Right ventricle myocardium superior (tissue), 1 donor: ENCODE measurements at regions not wholly inside any gene's neighbourhood (a gene's known extent, or its start where the extent isn't known, plus 50 kb on each side); places are given as distances from the start of the nearest gene placed in this dataset.
A peak's percentile ranks its signal among the peaks of the same experiment; 100 is the strongest.
"Not testable (repeated sequence)": the region's sequence is repeated elsewhere in the genome, so short reads cannot be mapped to it uniquely, and the experiment has no call there.

Experiments used
- ATAC-seq: fragments of 200-7000 bp; cut with Tn5 transposase; one replicate; pipeline ENCODE4 v1.9.1; 2020; ENCODE audit warnings: mild to moderate bottlenecking; ENCODE audit not compliant: poor library complexity
- DNase-seq: peaks from one replicate; pipeline ENCODE4 v3.0.0-alpha.2; 2020
- intact Hi-C: fragments of 100-400 bp; cut with DNase I; formaldehyde crosslinking; loops from one replicate; pipeline ENCODE4 v1.11.2; 2022
- donor health status: DM: no; HTN: yes; CAD: no; lungs with severe emphysema.

DNA sequence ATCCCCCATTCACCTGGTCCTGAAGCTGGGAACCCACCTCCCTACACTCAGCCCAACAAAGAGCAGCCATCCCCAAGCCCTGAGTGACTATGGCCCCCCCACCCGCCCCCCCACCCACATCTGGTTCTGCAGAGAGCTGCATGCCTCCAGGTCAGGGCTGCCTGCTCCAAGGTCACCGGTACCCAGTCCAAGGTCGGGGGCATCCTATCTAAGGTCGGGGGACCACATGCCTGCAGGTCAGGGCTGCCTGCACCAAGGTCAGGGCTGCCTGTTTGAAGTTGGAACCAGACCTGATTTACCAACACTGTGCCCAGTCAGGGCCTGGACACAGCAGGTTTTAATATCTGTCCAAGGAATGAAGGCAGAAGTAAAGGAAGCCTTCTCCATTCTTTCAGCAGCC lies 66.1 kb upstream of the GPC1 start:
- intact Hi-C loops: loop anchor here (2.0 kb wide), 1 partner anchor 73 kb away; no protein-coding TSS in a partner anchor
- DNase-seq (no peak), ATAC-seq (peak; percentile 4)

DNA sequence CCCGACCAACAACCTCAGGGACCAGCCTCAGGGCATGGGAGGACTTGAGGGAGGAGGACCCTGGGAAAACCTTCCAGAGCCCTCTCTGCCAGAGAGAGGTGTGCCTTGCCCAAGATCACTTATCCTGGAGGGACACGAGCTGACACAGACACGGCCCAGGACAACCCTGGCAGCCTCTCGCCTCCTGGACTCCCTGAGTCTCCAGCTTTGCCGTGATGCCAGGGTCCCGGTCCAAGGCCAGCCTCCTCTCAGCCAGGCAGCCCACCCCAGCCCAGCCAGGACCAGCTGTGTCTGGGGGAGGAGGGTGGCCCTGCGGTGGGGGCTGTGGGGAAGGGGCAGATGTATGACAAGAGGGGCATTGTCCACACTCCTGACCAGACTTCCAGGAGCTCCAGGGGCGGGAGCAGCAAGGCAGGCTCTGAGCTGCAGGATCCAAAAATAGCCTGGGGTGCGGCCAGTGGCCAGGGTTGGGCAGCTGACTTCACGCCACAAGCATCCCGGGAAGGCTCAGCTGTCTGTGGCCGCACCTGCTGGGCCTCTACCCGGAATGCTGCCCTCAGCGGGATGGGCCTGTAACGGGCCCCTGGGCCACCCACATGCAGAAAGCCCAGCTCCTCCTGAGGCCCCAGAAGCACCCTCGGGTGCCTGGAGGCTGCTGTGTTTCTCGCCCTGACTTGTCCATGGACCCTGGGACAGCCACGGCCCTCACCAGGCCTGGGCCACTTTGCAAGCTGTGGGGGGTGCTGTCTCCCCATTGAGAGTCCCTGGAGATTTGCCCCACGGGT lies 65.5 kb upstream of the GPC1 start:
- ATAC-seq (peak; percentile 80), DNase-seq (peak; percentile 82)
- intact Hi-C loops: loop anchor here (2.0 to 10.0 kb wide), 2 partner anchors 73 to 135 kb away; no protein-coding TSS in a partner anchor

GRCh38 chr2:240371129-240372000 lies 64.1 kb upstream of the GPC1 start:
- no peak for DNase-seq
- intact Hi-C loops: loop anchor here (10.0 kb wide), 1 partner anchor 137 kb away; no protein-coding TSS in a partner anchor

DNA sequence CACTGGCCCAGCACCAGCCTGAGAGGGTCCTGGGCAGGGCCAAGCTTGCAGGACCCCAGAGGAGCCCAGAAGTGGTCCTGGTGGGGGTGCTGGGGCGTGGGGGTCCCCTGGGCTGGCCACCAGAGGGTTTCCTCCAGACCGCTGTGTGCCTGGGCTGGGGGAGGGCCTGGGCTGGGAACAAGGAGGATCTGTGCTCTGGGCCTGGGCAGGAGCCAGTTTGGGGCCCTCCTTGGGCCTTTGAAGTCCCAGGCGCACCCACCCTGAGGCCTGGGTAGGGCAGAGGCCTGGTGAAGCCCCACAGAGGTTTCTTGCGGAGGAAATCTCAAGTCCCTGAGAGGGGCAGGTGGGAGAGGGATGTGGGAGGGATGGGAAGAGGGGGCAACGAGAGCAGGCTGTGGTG lies 63.4 kb upstream of the GPC1 start:
- DNase-seq (no peak), ATAC-seq (no peak)
- intact Hi-C loops: loop anchor here (10.0 kb wide), 1 partner anchor 137 kb away; no protein-coding TSS in a partner anchor

More at GRCh38 chr2:240371129-240372000, 64.1 kb upstream of the GPC1 start:
- no peak for ATAC-seq

- ATAC-seq (no peak), DNase-seq (no peak)
- intact Hi-C loops: loop anchor here (10.0 kb wide), 1 partner anchor 139 kb away; no protein-coding TSS in a partner anchor
Measured at GRCh38 chr2:240373289-240373885, 62.1 kb upstream of the GPC1 start.

GRCh38 chr2:240374085-240374907 lies 61.2 kb upstream of the GPC1 start:
- ATAC-seq (peak; percentile 75), DNase-seq (peak; percentile 83)
- intact Hi-C loops: loop anchor here (10.0 kb wide), 1 partner anchor 139 kb away; no protein-coding TSS in a partner anchor

DNA sequence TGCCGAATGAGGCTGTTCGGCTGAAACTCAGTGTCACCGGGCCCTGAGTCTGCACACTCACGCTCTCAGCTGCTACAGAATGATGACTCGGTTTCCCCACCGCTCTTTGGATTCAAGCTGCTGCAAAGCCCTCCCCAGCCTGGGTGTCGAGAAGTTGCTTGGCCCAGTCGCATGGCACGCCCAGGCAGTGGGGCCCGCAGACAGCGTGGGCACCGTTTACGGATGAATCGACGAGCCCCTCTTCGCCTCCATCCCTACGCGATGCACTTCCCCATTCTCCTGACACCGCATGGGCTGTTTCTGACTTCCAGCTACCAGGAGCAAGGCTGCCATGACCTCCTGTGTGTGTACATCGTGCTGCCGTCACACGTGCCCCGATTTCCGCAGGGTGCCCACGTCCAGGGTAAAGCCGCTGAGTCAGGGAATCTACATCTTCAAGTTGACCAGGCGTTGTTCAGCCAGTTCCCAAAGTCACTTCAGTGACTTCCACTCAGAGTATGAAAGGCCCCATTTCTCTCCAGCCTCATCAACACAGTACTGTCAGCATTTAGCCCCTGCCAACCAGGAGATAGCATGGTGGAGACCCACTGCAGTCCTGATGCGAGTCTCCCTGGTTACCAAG lies 60.3 kb upstream of the GPC1 start:
- intact Hi-C loops: loop anchor here (10.0 kb wide), 1 partner anchor 140 kb away; no protein-coding TSS in a partner anchor
- no peak for ATAC-seq
- DNase-seq: no peak

GRCh38 chr2:240376739-240377138 lies 58.7 kb upstream of the GPC1 start:
- ATAC-seq (no peak), DNase-seq (no peak)
- intact Hi-C loops: loop anchor here (10.0 kb wide), 1 partner anchor 142 kb away; no protein-coding TSS in a partner anchor

DNA sequence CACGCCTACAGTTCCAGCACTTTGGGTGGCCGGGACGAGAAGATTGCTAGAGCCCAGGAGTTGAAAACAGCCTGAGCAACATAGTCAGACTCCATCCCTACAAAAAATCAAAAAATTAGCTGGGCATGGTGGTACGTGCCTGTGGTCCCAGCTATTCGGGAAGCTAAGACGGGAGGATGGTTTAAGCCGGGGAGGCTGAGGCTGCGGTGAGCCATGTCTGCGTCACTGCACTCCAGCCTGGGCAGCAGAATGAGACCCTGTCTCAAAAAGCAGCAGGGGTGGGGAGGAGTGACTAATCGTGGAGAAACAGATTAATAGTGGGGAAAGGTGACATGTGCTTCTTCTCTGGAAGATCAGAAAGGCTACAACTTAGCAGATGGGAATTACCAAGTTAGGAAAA lies 58.1 kb upstream of the GPC1 start:
- DNase-seq (no peak), ATAC-seq (no peak)
- intact Hi-C loops: loop anchor here (10.0 kb wide), 1 partner anchor 143 kb away; no protein-coding TSS in a partner anchor

GRCh38 chr2:240379089-240379636 lies 56.3 kb upstream of the GPC1 start:
- ATAC-seq (no peak), DNase-seq (no peak)
- intact Hi-C loops: loop anchor here (10.0 kb wide), 1 partner anchor 144 kb away; no protein-coding TSS in a partner anchor

DNA sequence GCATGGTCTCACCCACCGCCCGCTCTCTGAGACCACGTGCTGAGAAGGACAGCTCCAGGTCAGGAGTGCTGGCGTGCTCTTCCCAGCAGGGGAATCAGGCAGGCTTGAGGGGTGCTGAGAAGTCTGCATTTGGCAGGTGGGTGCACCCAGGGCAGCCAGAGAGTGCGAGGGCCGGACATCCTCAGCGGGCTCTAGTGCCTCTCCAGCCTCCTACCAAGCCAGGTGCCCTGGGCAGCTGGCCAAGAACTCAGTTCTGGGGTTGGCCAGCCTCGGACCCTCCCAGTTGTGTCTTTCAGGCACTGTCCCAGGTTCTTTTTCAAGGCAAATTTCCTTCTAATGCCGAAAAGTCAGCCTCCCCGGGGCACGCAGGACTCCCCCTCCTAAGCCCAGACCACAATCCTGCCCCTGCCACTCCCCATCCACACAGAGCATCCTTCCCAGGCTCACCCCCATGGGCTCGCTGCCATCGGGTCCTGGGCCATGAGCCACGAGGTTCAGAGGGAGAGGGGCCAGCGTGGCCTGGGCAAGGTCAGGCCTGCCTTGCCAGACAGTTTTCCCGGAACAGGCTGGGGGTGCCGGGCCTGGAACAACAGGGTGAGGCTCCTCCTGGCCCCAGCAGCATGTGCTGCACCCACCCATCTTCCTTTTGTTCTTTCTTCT lies 52.2 kb upstream of the GPC1 start:
- DNase-seq (no peak), ATAC-seq (peak; percentile 35)
- intact Hi-C loops: no loop called here

GRCh38 chr2:240383871-240384700 lies 51.4 kb upstream of the GPC1 start:
- intact Hi-C loops: no loop called here
- DNase-seq (peak; percentile 29), ATAC-seq (no peak)

DNA sequence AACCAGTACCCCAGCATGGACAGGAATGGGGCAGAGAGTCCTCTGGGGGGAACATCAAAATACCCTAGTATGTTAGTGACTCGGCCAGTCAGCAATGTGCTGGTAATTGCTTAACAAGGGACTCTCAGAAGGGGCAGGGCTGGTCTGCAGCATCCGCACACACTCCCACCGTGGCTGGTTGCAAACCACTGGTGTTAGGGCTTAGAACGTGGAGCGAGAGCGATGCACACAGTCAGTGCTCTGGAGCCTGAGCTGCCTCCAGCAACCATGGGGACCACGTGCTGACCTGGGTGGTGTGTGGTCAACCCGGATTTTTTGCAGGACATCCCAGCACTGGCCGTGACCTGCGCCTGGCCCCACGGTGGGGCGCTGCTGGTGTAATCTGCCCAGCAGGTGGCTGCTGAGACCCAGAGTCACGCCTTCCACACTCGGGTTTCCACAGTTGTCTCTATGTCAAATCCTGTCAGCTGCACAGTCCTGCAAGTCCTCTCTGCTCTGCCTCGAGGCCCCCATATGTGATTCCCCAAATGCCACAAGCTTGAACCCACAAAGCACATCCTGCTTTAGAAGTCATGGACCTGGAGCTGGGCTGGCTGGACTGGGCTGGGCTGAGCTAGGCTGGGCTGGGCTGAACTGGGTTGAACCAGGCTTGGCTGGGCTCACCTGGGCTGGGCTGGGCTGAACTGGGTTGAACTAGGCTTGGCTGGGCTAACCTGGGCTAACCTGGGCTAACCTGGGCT lies 50.6 kb upstream of the GPC1 start:
- DNase-seq (peak; percentile 19), ATAC-seq (no peak)
- intact Hi-C loops: no loop called here

DNA sequence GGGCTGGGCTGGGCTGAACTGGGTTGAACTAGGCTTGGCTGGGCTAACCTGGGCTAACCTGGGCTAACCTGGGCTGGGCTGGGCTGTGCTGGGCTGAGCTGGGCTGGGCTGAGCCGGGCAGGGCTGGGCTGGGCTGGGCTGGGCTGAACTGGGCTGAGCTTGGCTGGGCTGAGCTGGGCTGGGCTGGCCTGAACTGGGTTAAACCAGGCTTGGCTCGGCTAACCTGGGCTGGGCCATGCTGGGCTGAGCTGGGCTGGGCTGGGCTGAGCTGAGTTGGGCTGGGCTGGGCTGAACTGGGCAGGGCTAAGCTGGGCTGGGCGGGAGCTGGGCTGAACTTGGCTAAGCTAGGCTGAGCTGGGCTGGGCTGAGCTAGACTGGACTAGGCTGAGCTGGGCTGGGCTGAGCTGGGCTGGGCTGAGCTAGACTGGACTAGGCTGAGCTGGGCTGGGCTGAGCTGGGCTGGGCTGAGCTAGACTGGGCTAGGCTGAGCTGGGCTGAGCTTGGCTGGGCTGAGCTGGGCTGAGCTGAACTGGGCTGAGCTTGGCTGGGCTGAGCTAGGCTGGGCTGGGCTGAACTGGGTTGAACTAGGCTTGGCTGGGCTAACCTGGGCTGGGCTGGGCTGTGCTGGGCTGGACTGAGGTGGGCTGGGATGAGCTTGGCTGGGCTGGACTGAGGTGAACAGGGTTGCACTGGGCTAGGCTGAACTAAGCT lies 49.9 kb upstream of the GPC1 start:
- ATAC-seq, intact Hi-C loops: not testable (repeated sequence)
- DNase-seq: peak; percentile 34
